HepG2 (cell line): ENCODE measurements at regions not wholly inside any gene's neighbourhood (a gene's known extent, or its start where the extent isn't known, plus 50 kb on each side); places are given as distances from the start of the nearest gene placed in this dataset.

Source experiments
- CHD4 ChIP-seq: fragments of 200-600 bp; sonication (generic); IDR thresholded peaks from 2 replicates; pipeline ENCODE4 v1.7.0; 2017; ENCODE audit warnings: mild to moderate bottlenecking, low read length, borderline replicate concordance
- ELF4 ChIP-seq: sonication (generic); formaldehyde crosslinking; IDR thresholded peaks from 2 replicates; pipeline ENCODE4 v1.5.0; 2020; ENCODE audit warnings: missing genetic modification reagents, mild to moderate bottlenecking, moderate library complexity, borderline replicate concordance
- NFIC ChIP-seq: IDR thresholded peaks from 2 replicates; pipeline ENCODE4 v1.6.1; 2012; ENCODE audit warnings: mild to moderate bottlenecking, low read length, inconsistent platforms
- RAD51 ChIP-seq: fragments of 450-650 bp; IDR thresholded peaks from 2 replicates; pipeline ENCODE4 v1.6.1; 2016; ENCODE audit warnings: borderline replicate concordance
- SMAD1 ChIP-seq: sonication (generic); formaldehyde crosslinking; IDR thresholded peaks from 2 replicates; pipeline ENCODE4 v1.4.0; 2020; ENCODE audit warnings: missing genetic modification reagents, low read depth, mild to moderate bottlenecking, borderline replicate concordance
- ZNF282 ChIP-seq: fragments of 450-650 bp; IDR thresholded peaks from 2 replicates; pipeline ENCODE4 v1.6.1; 2018; ENCODE audit not compliant: partially characterized antibody
- ZNF367 ChIP-seq: sonication (generic); formaldehyde crosslinking; IDR thresholded peaks from 2 replicates; pipeline ENCODE4 v1.4.0; 2020; ENCODE audit warnings: missing genetic modification reagents, borderline replicate concordance
- ZNF772 ChIP-seq: sonication (generic); formaldehyde crosslinking; IDR thresholded peaks from 2 replicates; pipeline ENCODE4 v1.5.0; 2020; ENCODE audit warnings: mild to moderate bottlenecking, missing genetic modification reagents
- TF ChIP-seq, protein P1 (sequence below): sonication (generic); formaldehyde crosslinking; IDR thresholded peaks from 2 replicates; pipeline ENCODE4 v1.4.0; 2020; ENCODE audit warnings: missing genetic modification reagents
- TF ChIP-seq, protein P2 (sequence below): sonication (generic); formaldehyde crosslinking; IDR thresholded peaks from 2 replicates; pipeline ENCODE4 v1.5.0; 2020; ENCODE audit warnings: mild to moderate bottlenecking, missing genetic modification reagents, moderate library complexity
- TF ChIP-seq, protein P3 (sequence below): sonication (generic); formaldehyde crosslinking; IDR thresholded peaks from 2 replicates; pipeline ENCODE4 v1.9.0; 2022; ENCODE audit warnings: missing genetic modification reagents, mild to moderate bottlenecking, borderline replicate concordance

DNA sequence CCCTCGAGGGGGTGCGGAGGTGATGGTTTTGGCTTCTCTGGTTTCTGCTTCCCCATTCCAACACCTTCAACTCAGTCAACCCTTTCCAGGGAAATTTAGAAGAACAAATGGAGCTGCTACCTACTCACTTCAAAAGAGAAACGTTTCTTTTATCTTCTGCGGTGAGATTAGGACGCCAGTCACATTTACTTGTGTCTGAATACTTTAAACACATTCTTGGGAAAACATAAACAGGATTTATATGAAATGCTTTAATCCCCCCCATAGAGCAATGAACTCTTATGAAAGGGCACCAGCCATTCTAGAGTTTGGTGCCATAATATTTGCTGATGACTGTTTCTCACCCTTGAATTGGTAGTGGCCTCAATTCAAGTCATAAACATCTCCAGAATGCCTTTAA, 253.2 kb upstream of the APCDD1 start:
- TF ChIP-seq SMAD1 = no peak
- TF ChIP-seq CHD4 = no peak
- TF ChIP-seq NFIC = no peak
- TF ChIP-seq ELF4 (CRISPR knock-in tag) = no peak
- TF ChIP-seq ZNF282 = no peak
- TF ChIP-seq ZNF367 = no peak
- no peak for TF ChIP-seq ZNF772
- TF ChIP-seq, protein P1, sequence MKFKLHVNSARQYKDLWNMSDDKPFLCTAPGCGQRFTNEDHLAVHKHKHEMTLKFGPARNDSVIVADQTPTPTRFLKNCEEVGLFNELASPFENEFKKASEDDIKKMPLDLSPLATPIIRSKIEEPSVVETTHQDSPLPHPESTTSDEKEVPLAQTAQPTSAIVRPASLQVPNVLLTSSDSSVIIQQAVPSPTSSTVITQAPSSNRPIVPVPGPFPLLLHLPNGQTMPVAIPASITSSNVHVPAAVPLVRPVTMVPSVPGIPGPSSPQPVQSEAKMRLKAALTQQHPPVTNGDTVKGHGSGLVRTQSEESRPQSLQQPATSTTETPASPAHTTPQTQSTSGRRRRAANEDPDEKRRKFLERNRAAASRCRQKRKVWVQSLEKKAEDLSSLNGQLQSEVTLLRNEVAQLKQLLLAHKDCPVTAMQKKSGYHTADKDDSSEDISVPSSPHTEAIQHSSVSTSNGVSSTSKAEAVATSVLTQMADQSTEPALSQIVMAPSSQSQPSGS = no peak
- no peak for TF ChIP-seq RAD51
- TF ChIP-seq, protein P2, sequence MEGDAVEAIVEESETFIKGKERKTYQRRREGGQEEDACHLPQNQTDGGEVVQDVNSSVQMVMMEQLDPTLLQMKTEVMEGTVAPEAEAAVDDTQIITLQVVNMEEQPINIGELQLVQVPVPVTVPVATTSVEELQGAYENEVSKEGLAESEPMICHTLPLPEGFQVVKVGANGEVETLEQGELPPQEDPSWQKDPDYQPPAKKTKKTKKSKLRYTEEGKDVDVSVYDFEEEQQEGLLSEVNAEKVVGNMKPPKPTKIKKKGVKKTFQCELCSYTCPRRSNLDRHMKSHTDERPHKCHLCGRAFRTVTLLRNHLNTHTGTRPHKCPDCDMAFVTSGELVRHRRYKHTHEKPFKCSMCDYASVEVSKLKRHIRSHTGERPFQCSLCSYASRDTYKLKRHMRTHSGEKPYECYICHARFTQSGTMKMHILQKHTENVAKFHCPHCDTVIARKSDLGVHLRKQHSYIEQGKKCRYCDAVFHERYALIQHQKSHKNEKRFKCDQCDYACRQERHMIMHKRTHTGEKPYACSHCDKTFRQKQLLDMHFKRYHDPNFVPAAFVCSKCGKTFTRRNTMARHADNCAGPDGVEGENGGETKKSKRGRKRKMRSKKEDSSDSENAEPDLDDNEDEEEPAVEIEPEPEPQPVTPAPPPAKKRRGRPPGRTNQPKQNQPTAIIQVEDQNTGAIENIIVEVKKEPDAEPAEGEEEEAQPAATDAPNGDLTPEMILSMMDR = no peak
- TF ChIP-seq, protein P3, sequence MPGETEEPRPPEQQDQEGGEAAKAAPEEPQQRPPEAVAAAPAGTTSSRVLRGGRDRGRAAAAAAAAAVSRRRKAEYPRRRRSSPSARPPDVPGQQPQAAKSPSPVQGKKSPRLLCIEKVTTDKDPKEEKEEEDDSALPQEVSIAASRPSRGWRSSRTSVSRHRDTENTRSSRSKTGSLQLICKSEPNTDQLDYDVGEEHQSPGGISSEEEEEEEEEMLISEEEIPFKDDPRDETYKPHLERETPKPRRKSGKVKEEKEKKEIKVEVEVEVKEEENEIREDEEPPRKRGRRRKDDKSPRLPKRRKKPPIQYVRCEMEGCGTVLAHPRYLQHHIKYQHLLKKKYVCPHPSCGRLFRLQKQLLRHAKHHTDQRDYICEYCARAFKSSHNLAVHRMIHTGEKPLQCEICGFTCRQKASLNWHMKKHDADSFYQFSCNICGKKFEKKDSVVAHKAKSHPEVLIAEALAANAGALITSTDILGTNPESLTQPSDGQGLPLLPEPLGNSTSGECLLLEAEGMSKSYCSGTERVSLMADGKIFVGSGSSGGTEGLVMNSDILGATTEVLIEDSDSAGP (CRISPR knock-in tag) = no peak
